Right lobe of liver (tissue), 6 donors: ENCODE measurements at regions not wholly inside any gene's neighbourhood (a gene's known extent, or its start where the extent isn't known, plus 50 kb on each side); places are given as distances from the start of the nearest gene placed in this dataset.
"Not testable (repeated sequence)": the region's sequence is repeated elsewhere in the genome, so short reads cannot be mapped to it uniquely, and the experiment has no call there.

Source experiments
- ATAC-seq, 4 donors: fragments of 200-7000 bp; cut with Tn5 transposase; one replicate each; pipeline ENCODE4 v1.9.1; 2020; ENCODE audit warnings: mild to moderate bottlenecking in 4 of 4, moderate library complexity in 4 of 4
- DNase-seq, 3 donors: peaks; one replicate each; pipeline ENCODE4 v3.0.0-alpha.2; 2020
- H3K27ac ChIP-seq, 3 donors: fragments of 200-600 bp; one replicate each; pipeline ENCODE4 v1.8.0; 2022
- H3K27me3 ChIP-seq, 2 donors: fragments of 200-600 bp; one replicate each; pipeline ENCODE4 v1.8.0; 2022
- H3K36me3 ChIP-seq, 4 donors: fragments of 200-600 bp; sonication (generic) in 1 of 4; one replicate each; pipeline versions ENCODE4 v1.5.1 to v1.8.0; 2017 to 2022; ENCODE audit warnings: control low read depth in 1 of 4
- H3K4me1 ChIP-seq, 4 donors: fragments of 200-600 bp; sonication (generic) in 1 of 4; one replicate each; pipeline versions ENCODE4 v1.5.1 to v1.8.0; 2017 to 2022; ENCODE audit warnings: control low read depth in 1 of 4
- H3K4me3 ChIP-seq, 3 donors: fragments of 200-600 bp; one replicate each; pipeline ENCODE4 v1.8.0; 2022
- H3K9me3 ChIP-seq, 4 donors: fragments of 200-600 bp; sonication (generic) in 1 of 4; one replicate each; pipeline versions ENCODE4 v1.5.1 to v1.8.0; 2017 to 2022; ENCODE audit warnings: control low read depth in 1 of 4
- CTCF ChIP-seq, 4 donors: fragments of 200-600 bp in 3 of 4; fragments of 450-650 bp in 1 of 4; IDR thresholded peaks; one replicate each; pipeline versions ENCODE4 v1.5.1 to v1.8.0; 2016 to 2022; ENCODE audit warnings: antibody characterized with exemption in 4 of 4, mild to moderate bottlenecking in 2 of 4
- POLR2A ChIP-seq: fragments of 450-650 bp; IDR thresholded peaks from one replicate; pipeline ENCODE4 v1.6.1; 2017; ENCODE audit warnings: antibody characterized with exemption, mild to moderate bottlenecking
- WGBS: methylation state at CpG from one replicate; pipeline ENCODE4 v1.1.6; 2018; ENCODE audit warnings: low coverage, low lambda C conversion rate; ENCODE audit not compliant: insufficient coverage; ENCODE audit errors: missing lambda C conversion rate; 5-methylcytosine and 5-hydroxymethylcytosine counted together
- intact Hi-C, 2 donors: fragments of 100-400 bp; cut with DNase I; formaldehyde crosslinking; loops; one replicate each; pipeline versions ENCODE4 v1.11.2 to v1.14.1; 2022
- donor health status: DM: no; HTN: yes; CAD: no.
- donor health status: DM: no; HTN: no; CAD: no.
- donor health status: DM: no; HTN: no; CAD: no.
- donor health status: DM: no; HTN: yes; CAD: no.
- donor health status: DM: no; HTN: yes; CAD: no.

- no peaks in the 10 kb centered on the region for H3K36me3 ChIP-seq
- no peaks in the 10 kb centered on the region for H3K27me3 ChIP-seq
- H3K27ac ChIP-seq: no peak overlapping the region
- no peak for ATAC-seq
- H3K9me3 ChIP-seq: no peaks in the 10 kb centered on the region
- H3K4me1 ChIP-seq: no peaks in the 10 kb centered on the region
- H3K4me3 ChIP-seq: no peak overlapping the region
- TF ChIP-seq POLR2A (no peak), CTCF (IDR thresholded peaks at IDR 0.05) (no peak)
- DNase-seq: peak in 1 of 3 donors; percentile 27
- intact Hi-C loops: no loop called here
- WGBS: 45% methylated on average over 4 of the region's 9 CpGs
Observed at GRCh38 chr7:57202274-57202673, 70.0 kb upstream of the ZNF479 start.

- WGBS: 82% methylated on average over 3 of the region's 51 CpGs
- no peaks in the 10 kb centered on the region for H3K9me3 ChIP-seq
- no peaks in the 10 kb centered on the region for H3K36me3 ChIP-seq
- TF ChIP-seq POLR2A: no peak
- TF ChIP-seq CTCF (IDR thresholded peaks at IDR 0.05): no peak
- no peaks in the 10 kb centered on the region for H3K27me3 ChIP-seq
- intact Hi-C loops: no loop called here
- peak in 1 of 3 donors; percentile 46 for DNase-seq
- H3K4me3 ChIP-seq: no peak overlapping the region
- no peaks in the 10 kb centered on the region for H3K4me1 ChIP-seq
- ATAC-seq: no peak
- H3K27ac ChIP-seq: no peak overlapping the region
Observed at GRCh38 chr7:57203161-57203791, 71.0 kb upstream of the ZNF479 start.

DNA sequence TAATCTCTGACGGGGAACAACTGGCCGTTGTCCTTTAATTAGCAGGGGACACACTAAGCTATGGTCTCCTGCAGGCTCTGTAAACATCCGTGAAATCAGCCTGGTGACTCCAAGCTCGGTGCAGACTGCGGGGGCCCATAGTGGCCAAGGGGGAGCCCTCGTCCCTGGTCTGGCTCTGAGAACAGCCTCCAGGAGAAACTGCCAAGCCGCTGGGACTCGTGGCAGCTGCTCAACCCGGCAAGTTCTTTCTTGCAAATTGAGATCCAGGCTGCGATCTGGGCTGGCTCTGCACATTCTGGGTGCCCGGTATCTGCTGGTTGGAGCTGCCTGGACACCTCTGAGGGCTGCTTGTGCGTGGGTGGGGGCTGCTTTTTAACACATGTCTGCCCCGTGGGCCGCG, 71.6 kb upstream of the ZNF479 start:
- intact Hi-C loops, ATAC-seq: not testable (repeated sequence)
- WGBS: 47% methylated on average over 3 of the region's 15 CpGs

GRCh38 chr7:57204411-57204811, 72.2 kb upstream of the ZNF479 start:
- no peaks in the 10 kb centered on the region for H3K27me3 ChIP-seq
- H3K4me1 ChIP-seq: no peaks in the 10 kb centered on the region
- H3K9me3 ChIP-seq: no peaks in the 10 kb centered on the region
- WGBS: 60% methylated on average over 1 of the region's 10 CpGs
- ATAC-seq: no peak
- H3K4me3 ChIP-seq: no peak overlapping the region
- H3K27ac ChIP-seq: no peak overlapping the region
- DNase-seq: peak in 1 of 3 donors; percentile 19
- H3K36me3 ChIP-seq: no peaks in the 10 kb centered on the region
- intact Hi-C loops: no loop called here
- TF ChIP-seq POLR2A (no peak), CTCF (IDR thresholded peaks at IDR 0.05) (no peak)

More for the DNA sequence above, 71.6 kb upstream of the ZNF479 start:
- H3K36me3 ChIP-seq, H3K4me3 ChIP-seq, H3K4me1 ChIP-seq, H3K27ac ChIP-seq, H3K27me3 ChIP-seq, H3K9me3 ChIP-seq: not testable (repeated sequence)
- peak in 1 of 3 donors; percentile 16 for DNase-seq

- DNase-seq (no peak), ATAC-seq (no peak)
- H3K9me3 ChIP-seq: no peaks in the 10 kb centered on the region
- intact Hi-C loops: no loop called here
- H3K36me3 ChIP-seq: no peaks in the 10 kb centered on the region
- TF ChIP-seq CTCF (IDR thresholded peaks at IDR 0.05) (no peak), POLR2A (no peak)
- no peak overlapping the region for H3K27ac ChIP-seq
- WGBS: 85% methylated on average over 4 of the region's 7 CpGs
- H3K4me1 ChIP-seq: no peaks in the 10 kb centered on the region
- no peaks in the 10 kb centered on the region for H3K27me3 ChIP-seq
- H3K4me3 ChIP-seq: no peak overlapping the region
Observed at GRCh38 chr7:57205000-57205399, 72.8 kb upstream of the ZNF479 start.
